Thoracic aorta (tissue), 2 donors: ENCODE measurements at regions not wholly inside any gene's neighbourhood (a gene's known extent, or its start where the extent isn't known, plus 50 kb on each side); places are given as distances from the start of the nearest gene placed in this dataset.

ENCODE experiments used
- ATAC-seq: fragments of 150-250 bp; one replicate; pipeline ENCODE4 v1.8.0; 2017; ENCODE audit warnings: low read depth; ENCODE audit not compliant: insufficient number of reproducible peaks, low FRiP score
- DNase-seq: peaks from one replicate; pipeline ENCODE4 v3.0.0-alpha.2; 2020; ENCODE audit warnings: low spot score
- H3K27ac ChIP-seq, 2 donors: fragments of 200-600 bp; sonication (generic); 1 replicate in 1 of 2; 2 replicates in 1 of 2; pipeline ENCODE4 v1.5.1; 2016; ENCODE audit warnings: mild to moderate bottlenecking in 2 of 2, moderate library complexity in 2 of 2
- H3K27me3 ChIP-seq: fragments of 200-600 bp; sonication (generic); replicated peaks from 2 replicates; pipeline ENCODE4 v1.6.0; 2016; ENCODE audit warnings: mild to moderate bottlenecking; ENCODE audit not compliant: insufficient read depth
- H3K36me3 ChIP-seq: fragments of 200-600 bp; sonication (generic); one replicate; pipeline ENCODE4 v1.5.1; 2016
- H3K4me1 ChIP-seq, 2 donors: fragments of 200-600 bp; sonication (generic); 1 replicate in 1 of 2; 2 replicates in 1 of 2; pipeline versions ENCODE4 v1.5.1 to v1.6.0; 2016; ENCODE audit warnings: low read depth in 2 of 2, mild to moderate bottlenecking in 1 of 2; ENCODE audit not compliant: control insufficient read depth in 1 of 2
- H3K4me3 ChIP-seq: fragments of 200-600 bp; sonication (generic); 2 replicates; pipeline ENCODE4 v1.5.1; 2016; ENCODE audit warnings: mild to moderate bottlenecking
- H3K9me3 ChIP-seq: fragments of 200-600 bp; sonication (generic); 2 replicates; pipeline ENCODE4 v1.5.1; 2016
- TF ChIP-seq, protein P1 (sequence below): fragments of 200-600 bp; sonication (generic); IDR thresholded peaks from one replicate; pipeline ENCODE4 v1.5.1; 2019; ENCODE audit warnings: antibody characterized with exemption

DNA sequence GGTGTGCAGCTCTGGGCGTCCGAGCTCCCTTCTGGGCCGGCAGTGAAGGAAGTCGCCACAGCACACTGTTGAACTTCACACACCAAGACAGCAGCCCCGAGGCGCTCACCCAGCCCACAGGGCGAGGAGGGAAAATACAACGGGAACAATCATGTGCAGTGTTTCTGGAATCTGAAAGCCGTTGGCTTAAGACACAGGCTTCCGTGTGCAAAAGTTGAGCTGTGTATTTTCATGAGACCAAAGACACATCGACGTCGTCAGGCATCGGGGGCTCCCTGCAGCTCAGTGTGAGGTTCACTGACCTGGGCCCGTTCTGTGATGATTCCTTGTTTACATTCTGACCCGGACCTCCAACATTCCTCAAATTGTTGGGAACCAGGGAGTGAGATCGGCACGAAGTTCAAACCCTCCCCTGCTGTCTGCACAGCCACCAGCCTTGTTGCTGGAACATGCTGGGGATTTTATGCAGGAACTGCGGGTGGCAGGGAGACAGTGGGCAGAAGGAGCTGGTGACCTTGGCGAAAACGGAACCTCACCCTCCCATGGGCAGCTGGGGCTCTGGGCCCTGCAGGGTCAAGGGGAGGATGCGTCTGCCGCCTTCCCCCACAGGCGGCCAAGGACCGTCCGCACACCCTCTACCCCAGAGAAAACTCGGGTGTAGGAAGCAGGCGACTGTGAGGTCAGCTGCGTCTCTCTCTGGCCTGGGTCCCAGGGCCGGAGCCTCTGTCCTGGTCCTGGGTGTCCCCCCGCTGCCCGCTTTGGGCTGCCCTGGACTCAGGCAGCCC, 72.2 kb downstream of the METRNL start:
- Histone ChIP-seq H3K4me1 (no peaks in the 10 kb centered on the region), H3K27ac (no peak overlapping the region), H3K36me3 (no peaks in the 10 kb centered on the region), H3K9me3 (no peaks in the 10 kb centered on the region), H3K4me3 (no peak overlapping the region), H3K27me3 (no peaks in the 10 kb centered on the region)
- no peak for DNase-seq
- ATAC-seq, result no peak
- TF ChIP-seq, protein P1, sequence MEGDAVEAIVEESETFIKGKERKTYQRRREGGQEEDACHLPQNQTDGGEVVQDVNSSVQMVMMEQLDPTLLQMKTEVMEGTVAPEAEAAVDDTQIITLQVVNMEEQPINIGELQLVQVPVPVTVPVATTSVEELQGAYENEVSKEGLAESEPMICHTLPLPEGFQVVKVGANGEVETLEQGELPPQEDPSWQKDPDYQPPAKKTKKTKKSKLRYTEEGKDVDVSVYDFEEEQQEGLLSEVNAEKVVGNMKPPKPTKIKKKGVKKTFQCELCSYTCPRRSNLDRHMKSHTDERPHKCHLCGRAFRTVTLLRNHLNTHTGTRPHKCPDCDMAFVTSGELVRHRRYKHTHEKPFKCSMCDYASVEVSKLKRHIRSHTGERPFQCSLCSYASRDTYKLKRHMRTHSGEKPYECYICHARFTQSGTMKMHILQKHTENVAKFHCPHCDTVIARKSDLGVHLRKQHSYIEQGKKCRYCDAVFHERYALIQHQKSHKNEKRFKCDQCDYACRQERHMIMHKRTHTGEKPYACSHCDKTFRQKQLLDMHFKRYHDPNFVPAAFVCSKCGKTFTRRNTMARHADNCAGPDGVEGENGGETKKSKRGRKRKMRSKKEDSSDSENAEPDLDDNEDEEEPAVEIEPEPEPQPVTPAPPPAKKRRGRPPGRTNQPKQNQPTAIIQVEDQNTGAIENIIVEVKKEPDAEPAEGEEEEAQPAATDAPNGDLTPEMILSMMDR, result no peak

DNA sequence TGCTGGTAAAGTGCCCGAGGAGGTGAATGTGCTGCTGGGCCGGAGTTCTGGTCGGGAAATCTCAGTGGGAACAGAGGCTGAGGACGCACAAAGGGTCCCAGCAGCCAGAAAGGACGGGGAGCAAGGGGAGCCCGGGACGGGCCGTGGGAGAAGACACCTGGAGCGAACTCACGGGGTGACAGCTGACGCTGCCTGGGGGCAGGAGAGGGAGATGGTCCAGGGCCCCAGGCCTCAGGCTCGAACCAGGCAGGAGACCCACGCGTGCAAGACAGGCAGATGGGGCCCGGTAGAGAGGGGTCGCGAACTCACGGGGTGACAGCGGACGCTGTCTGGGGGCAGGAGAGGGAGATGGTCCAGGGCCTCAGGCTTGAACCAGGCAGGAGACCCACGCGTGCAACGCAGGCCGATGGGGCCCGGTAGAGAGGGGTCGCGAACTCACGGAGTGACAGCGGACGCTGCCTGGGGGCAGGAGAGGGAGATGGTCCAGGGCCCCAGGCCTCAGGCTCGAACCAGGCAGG, 72.9 kb downstream of the METRNL start:
- Histone ChIP-seq H3K27me3 (no peaks in the 10 kb centered on the region), H3K4me3 (no peak overlapping the region), H3K4me1 (no peaks in the 10 kb centered on the region), H3K9me3 (no peaks in the 10 kb centered on the region), H3K36me3 (no peaks in the 10 kb centered on the region), H3K27ac (no peak overlapping the region)
- ATAC-seq (no peak), DNase-seq (no peak)
- TF ChIP-seq, protein P1, result no peak

DNA sequence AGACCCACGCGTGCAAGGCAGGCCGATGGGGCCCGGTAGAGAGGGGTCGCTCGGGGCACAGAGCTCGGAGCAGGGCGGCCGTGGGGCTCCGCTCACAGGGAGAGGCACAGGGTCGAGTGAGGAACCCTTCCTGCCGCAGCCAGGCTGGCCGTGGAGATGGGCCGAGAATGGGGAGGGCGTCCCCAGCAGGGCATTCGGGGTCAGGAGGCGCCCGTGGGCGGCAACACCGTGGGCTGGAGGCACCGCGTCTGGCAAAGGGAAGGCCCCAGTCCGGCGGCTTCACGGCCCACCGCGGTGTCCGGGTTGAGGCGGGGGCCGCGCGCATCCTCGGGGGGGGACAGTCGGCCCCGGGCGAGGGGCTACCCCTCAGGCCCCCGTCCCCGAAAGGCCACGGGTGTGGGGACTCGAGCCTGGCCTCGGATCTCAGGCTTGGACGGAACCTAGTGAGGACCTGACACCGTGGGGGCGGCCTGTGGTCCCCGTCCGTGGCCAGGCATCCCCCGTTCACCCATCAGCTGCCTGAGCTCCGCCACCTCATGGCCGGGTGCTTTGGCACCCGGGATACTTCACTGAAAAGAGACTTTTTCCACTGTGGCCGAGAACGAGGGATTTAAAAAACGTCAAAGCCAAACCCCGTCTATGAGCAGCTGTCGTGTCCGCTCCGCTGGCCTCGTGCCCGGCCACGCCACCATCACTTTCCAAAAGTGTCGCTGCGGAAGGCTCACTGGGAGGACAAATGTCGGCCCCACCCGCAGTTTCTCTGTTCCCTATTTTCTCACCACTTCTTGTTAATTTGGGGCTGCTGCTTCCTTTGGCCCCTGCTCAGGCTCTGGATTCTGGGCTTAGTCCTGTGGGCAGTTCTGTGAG, 73.6 kb downstream of the METRNL start:
- Histone ChIP-seq H3K4me3 (no peak overlapping the region), H3K4me1 (no peaks in the 10 kb centered on the region), H3K27me3 (no peaks in the 10 kb centered on the region), H3K9me3 (no peaks in the 10 kb centered on the region), H3K27ac (no peak overlapping the region), H3K36me3 (no peaks in the 10 kb centered on the region)
- TF ChIP-seq, protein P1, result no peak
- DNase-seq, result no peak
- no peak for ATAC-seq

DNA sequence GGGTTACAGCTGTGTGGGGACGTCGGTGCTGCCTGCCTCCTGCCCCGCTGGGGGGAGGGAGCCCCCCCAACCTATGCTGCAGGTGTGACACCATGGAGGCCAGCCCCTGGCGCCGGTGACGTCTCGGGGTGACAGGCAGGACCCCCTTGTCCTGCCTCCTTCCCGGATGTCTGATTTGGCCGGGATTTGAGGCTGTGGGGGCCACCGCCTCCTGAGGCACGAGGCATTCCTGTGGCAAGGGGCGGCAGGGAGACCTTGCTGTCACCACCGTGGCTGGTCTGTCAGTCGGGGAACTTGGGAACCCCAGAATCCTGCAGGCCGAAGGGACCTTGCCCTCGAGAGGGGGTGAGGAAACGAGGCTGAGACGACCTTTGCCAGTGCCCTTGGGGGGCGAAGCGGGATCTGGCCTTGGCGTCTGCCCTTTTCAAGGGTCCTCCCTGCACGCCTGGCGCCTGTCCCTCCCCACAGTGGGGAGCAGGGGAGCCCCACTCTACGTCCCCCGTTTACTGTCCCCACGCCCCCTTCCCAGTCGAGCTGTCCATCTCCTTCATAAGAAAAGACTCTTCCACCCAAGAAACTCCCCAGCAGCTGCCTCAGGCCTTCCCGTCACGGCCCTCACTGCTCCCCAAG, 74.4 kb downstream of the METRNL start:
- no peaks in the 10 kb centered on the region for H3K36me3 ChIP-seq
- H3K27ac ChIP-seq, result no peak overlapping the region
- H3K27me3 ChIP-seq, result no peaks in the 10 kb centered on the region
- ATAC-seq, result no peak
- no peaks in the 10 kb centered on the region for H3K4me1 ChIP-seq
- TF ChIP-seq, protein P1, result no peak
- H3K4me3 ChIP-seq, result no peak overlapping the region
- no peak for DNase-seq
- H3K9me3 ChIP-seq, result no peaks in the 10 kb centered on the region
